ENCODE measurements at regions not wholly inside any gene's neighbourhood (a gene's known extent, or its start where the extent isn't known, plus 50 kb on each side); places are given as distances from the start of the nearest gene placed in this dataset.

DNA sequence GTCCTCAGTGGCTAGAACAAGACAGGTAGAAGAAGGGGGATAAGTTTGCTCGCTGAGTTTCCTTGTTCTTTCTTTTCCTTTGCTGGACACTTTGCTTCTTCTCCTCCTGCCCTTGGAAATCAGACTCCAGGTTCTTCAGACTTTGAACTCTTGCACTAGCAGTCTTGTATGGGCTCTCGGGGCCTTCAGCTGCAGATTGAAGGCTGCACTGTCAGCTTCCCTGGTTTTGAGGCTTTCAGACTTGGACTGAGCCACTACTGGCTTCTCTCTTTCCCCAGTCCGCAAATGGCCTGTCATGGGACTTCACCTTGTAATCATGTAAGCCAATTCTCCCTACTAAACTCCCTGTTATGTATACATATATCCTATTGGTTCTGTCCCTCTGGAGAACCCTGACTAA lies 379.8 kb downstream of the NDFIP2 start:
- H3K9me2 ChIP-seq (ENCODE audit: insufficient read depth): no peaks in the 10 kb centered on the region
- no peak overlapping the region for H2AFZ ChIP-seq (ENCODE audit: low read depth, low read length, poor library complexity, severe bottlenecking)
- H3K4me1 ChIP-seq (ENCODE audit: control insufficient read depth in 1 of 2, insufficient read depth in 2 of 2, low read length in 2 of 2): no peaks in the 10 kb centered on the region
- ChIA-PET RAD21 (ENCODE audit: low non-redundant PET in 1 of 2, low total read pairs in 2 of 2, uncharacterized antibody in 2 of 2, unreplicated experiment in 2 of 2) (no interaction called here), CTCF (no interaction called here), POLR2A (no interaction called here)
- ATAC-seq: no peak
- no peak overlapping the region for H3K27ac ChIP-seq (ENCODE audit: low read depth, low read length)
- BruUV-seq (replicated peaks): no TSS peak
- intact Hi-C loops (cut with micrococcal nuclease): no loop called here
- no peaks in the 10 kb centered on the region for H4K20me1 ChIP-seq (ENCODE audit: insufficient read depth)
- no peak overlapping the region for H3K9ac ChIP-seq (ENCODE audit: low read length)
- H3K4me2 ChIP-seq (ENCODE audit: low read length): no peak overlapping the region
- TF ChIP-seq YY1 (IDR thresholded peaks at IDR 0.05; ENCODE audit: extremely low read depth, insufficient replicate concordance, low read depth, low read length) (no peak), ZFX (IDR thresholded peaks at IDR 0.05) (no peak), CBX3 (IDR thresholded peaks at IDR 0.05; ENCODE audit: low read depth) (no peak), CEBPB (IDR thresholded peaks at IDR 0.05; ENCODE audit: low read depth) (no peak), POLR2A (IDR thresholded peaks at IDR 0.05; ENCODE audit: borderline replicate concordance, extremely low read depth, insufficient read depth, insufficient read length) (no peak), SP1 (IDR thresholded peaks at IDR 0.05; ENCODE audit: low read depth) (no peak), TCF7L2 (IDR thresholded peaks at IDR 0.05; ENCODE audit: borderline replicate concordance, extremely low read depth, insufficient read depth, insufficient read length) (no peak), FOSL1 (IDR thresholded peaks at IDR 0.05; ENCODE audit: low read depth) (no peak), SIN3A (IDR thresholded peaks at IDR 0.05; ENCODE audit: low read depth) (no peak), ZNF274 (IDR thresholded peaks at IDR 0.05; ENCODE audit: low read depth, low read length) (no peak), RAD21 (IDR thresholded peaks at IDR 0.05; ENCODE audit: low read depth) (no peak)
- TF ChIP-seq, protein P1, sequence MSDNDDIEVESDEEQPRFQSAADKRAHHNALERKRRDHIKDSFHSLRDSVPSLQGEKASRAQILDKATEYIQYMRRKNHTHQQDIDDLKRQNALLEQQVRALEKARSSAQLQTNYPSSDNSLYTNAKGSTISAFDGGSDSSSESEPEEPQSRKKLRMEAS (IDR thresholded peaks at IDR 0.05): no peak
- TF ChIP-seq, protein P2, sequence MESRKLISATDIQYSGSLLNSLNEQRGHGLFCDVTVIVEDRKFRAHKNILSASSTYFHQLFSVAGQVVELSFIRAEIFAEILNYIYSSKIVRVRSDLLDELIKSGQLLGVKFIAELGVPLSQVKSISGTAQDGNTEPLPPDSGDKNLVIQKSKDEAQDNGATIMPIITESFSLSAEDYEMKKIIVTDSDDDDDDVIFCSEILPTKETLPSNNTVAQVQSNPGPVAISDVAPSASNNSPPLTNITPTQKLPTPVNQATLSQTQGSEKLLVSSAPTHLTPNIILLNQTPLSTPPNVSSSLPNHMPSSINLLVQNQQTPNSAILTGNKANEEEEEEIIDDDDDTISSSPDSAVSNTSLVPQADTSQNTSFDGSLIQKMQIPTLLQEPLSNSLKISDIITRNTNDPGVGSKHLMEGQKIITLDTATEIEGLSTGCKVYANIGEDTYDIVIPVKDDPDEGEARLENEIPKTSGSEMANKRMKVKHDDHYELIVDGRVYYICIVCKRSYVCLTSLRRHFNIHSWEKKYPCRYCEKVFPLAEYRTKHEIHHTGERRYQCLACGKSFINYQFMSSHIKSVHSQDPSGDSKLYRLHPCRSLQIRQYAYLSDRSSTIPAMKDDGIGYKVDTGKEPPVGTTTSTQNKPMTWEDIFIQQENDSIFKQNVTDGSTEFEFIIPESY (IDR thresholded peaks at IDR 0.05; ENCODE audit: extremely low read depth, insufficient replicate concordance, low read length): no peak
- TF ChIP-seq, protein P3, sequence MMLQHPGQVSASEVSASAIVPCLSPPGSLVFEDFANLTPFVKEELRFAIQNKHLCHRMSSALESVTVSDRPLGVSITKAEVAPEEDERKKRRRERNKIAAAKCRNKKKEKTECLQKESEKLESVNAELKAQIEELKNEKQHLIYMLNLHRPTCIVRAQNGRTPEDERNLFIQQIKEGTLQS (IDR thresholded peaks at IDR 0.05): no peak
- TF ChIP-seq, protein P4, sequence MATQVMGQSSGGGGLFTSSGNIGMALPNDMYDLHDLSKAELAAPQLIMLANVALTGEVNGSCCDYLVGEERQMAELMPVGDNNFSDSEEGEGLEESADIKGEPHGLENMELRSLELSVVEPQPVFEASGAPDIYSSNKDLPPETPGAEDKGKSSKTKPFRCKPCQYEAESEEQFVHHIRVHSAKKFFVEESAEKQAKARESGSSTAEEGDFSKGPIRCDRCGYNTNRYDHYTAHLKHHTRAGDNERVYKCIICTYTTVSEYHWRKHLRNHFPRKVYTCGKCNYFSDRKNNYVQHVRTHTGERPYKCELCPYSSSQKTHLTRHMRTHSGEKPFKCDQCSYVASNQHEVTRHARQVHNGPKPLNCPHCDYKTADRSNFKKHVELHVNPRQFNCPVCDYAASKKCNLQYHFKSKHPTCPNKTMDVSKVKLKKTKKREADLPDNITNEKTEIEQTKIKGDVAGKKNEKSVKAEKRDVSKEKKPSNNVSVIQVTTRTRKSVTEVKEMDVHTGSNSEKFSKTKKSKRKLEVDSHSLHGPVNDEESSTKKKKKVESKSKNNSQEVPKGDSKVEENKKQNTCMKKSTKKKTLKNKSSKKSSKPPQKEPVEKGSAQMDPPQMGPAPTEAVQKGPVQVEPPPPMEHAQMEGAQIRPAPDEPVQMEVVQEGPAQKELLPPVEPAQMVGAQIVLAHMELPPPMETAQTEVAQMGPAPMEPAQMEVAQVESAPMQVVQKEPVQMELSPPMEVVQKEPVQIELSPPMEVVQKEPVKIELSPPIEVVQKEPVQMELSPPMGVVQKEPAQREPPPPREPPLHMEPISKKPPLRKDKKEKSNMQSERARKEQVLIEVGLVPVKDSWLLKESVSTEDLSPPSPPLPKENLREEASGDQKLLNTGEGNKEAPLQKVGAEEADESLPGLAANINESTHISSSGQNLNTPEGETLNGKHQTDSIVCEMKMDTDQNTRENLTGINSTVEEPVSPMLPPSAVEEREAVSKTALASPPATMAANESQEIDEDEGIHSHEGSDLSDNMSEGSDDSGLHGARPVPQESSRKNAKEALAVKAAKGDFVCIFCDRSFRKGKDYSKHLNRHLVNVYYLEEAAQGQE (IDR thresholded peaks at IDR 0.05; ENCODE audit: low read depth): no peak
- no peaks in the 10 kb centered on the region for H3K9me3 ChIP-seq (ENCODE audit: control insufficient read depth in 1 of 2, insufficient read depth in 1 of 2, low read depth in 1 of 2, low read length in 2 of 2)
- DNase-seq (ENCODE audit: low read depth, low spot score): no peak
- no peaks in the 10 kb centered on the region for H3K79me2 ChIP-seq (ENCODE audit: insufficient read depth, low read length)
- no peaks in the 10 kb centered on the region for H3K36me3 ChIP-seq (ENCODE audit: control insufficient read depth in 1 of 2, insufficient read depth in 2 of 2, low read length in 2 of 2)
- no peaks in the 10 kb centered on the region for H3K27me3 ChIP-seq (ENCODE audit: insufficient read depth, low read length)
- H3K4me3 ChIP-seq (replicated peaks in 1 of 2; ENCODE audit: low read depth in 1 of 2, low read length in 2 of 2): no peak overlapping the region
